C4-2B (cell line): ENCODE measurements at regions not wholly inside any gene's neighbourhood (a gene's known extent, or its start where the extent isn't known, plus 50 kb on each side); places are given as distances from the start of the nearest gene placed in this dataset.

Source experiments
- H3K27ac ChIP-seq: fragments of 450-650 bp; 2 replicates; pipeline ENCODE4 v1.5.1; 2017
- CTCF ChIP-seq: fragments of 450-650 bp; conservative IDR thresholded peaks from 2 replicates; pipeline ENCODE4 v1.5.1; 2017; ENCODE audit warnings: mild to moderate bottlenecking
- ZFX ChIP-seq: fragments of 450-650 bp; IDR thresholded peaks from 2 replicates; pipeline ENCODE4 v1.6.1; 2017

GRCh38 chr5:66340786-66341185 is 196.7 kb downstream of the SREK1 start:
- no peak for TF ChIP-seq ZFX
- TF ChIP-seq CTCF, result no peak
- no peak overlapping the region for H3K27ac ChIP-seq

- H3K27ac ChIP-seq, result no peak overlapping the region
- no peak for TF ChIP-seq ZFX
- TF ChIP-seq CTCF, result no peak
Observed at GRCh38 chr5:66342341-66342880, 198.3 kb downstream of the SREK1 start.

- H3K27ac ChIP-seq, result no peak overlapping the region
- TF ChIP-seq CTCF (no peak), ZFX (no peak)
Observed at GRCh38 chr5:66343370-66344071, 199.4 kb downstream of the SREK1 start.

GRCh38 chr5:66344544-66344943 is 200.4 kb downstream of the SREK1 start:
- TF ChIP-seq ZFX, result no peak
- no peak for TF ChIP-seq CTCF

GRCh38 chr5:66345281-66345680 is 201.2 kb downstream of the SREK1 start:
- no peak for TF ChIP-seq CTCF
- no peak for TF ChIP-seq ZFX
- no peak overlapping the region for H3K27ac ChIP-seq

More at GRCh38 chr5:66344544-66344943, 200.4 kb downstream of the SREK1 start:
- no peak overlapping the region; the same call in 1 of the 2 replicates for H3K27ac ChIP-seq

GRCh38 chr5:66346869-66347268 is 202.8 kb downstream of the SREK1 start:
- TF ChIP-seq CTCF (no peak), ZFX (no peak)
- H3K27ac ChIP-seq, result no peak overlapping the region

- no peak for TF ChIP-seq CTCF
- no peak for TF ChIP-seq ZFX
- H3K27ac ChIP-seq, result no peak overlapping the region
Observed at GRCh38 chr5:66348387-66349125, 204.5 kb downstream of the SREK1 start.
